ENCODE measurements at regions not wholly inside any gene's neighbourhood (a gene's known extent, or its start where the extent isn't known, plus 50 kb on each side); places are given as distances from the start of the nearest gene placed in this dataset.

GRCh38 chr11:11182261-11182660, 170.8 kb downstream of the CSNK2A3 start:
- TF ChIP-seq, protein P1, sequence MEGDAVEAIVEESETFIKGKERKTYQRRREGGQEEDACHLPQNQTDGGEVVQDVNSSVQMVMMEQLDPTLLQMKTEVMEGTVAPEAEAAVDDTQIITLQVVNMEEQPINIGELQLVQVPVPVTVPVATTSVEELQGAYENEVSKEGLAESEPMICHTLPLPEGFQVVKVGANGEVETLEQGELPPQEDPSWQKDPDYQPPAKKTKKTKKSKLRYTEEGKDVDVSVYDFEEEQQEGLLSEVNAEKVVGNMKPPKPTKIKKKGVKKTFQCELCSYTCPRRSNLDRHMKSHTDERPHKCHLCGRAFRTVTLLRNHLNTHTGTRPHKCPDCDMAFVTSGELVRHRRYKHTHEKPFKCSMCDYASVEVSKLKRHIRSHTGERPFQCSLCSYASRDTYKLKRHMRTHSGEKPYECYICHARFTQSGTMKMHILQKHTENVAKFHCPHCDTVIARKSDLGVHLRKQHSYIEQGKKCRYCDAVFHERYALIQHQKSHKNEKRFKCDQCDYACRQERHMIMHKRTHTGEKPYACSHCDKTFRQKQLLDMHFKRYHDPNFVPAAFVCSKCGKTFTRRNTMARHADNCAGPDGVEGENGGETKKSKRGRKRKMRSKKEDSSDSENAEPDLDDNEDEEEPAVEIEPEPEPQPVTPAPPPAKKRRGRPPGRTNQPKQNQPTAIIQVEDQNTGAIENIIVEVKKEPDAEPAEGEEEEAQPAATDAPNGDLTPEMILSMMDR (IDR thresholded peaks at IDR 0.05) = no peak
- TF ChIP-seq POLR2AphosphoS5 (IDR thresholded peaks at IDR 0.05) (no peak), POLR2A (IDR thresholded peaks at IDR 0.05) (no peak)
